Kidney (tissue), 13 donors: ENCODE measurements at regions not wholly inside any gene's neighbourhood (a gene's known extent, or its start where the extent isn't known, plus 50 kb on each side); places are given as distances from the start of the nearest gene placed in this dataset.
A peak's percentile ranks its signal among the peaks of the same experiment; 100 is the strongest.
"Not testable (repeated sequence)": the region's sequence is repeated elsewhere in the genome, so short reads cannot be mapped to it uniquely, and the experiment has no call there.

Experiments used
- DNase-seq, 5 donors: peaks; one replicate each; pipeline ENCODE4 v3.0.0-alpha.2; 2013 to 2020
- FAIRE-seq: peaks from 2 replicates; lab custom pipeline; 2012; peaks lifted over from hg19 to GRCh38; lab: Jason Lieb, UNC
- H3K27ac ChIP-seq, 2 donors: one replicate each; pipeline ENCODE4 v1.7.0; 2013; ENCODE audit warnings: low read depth in 2 of 2, low read length in 2 of 2, inconsistent platforms in 1 of 2
- H3K27me3 ChIP-seq: one replicate; pipeline ENCODE4 v1.7.1; 2013; ENCODE audit warnings: low read length, inconsistent platforms; ENCODE audit not compliant: control insufficient read depth, insufficient read depth
- H3K36me3 ChIP-seq, 3 donors: one replicate each; pipeline versions ENCODE4 v1.7.0 to v1.7.1; 2013; ENCODE audit warnings: low read length in 3 of 3, control low read depth in 1 of 3, inconsistent platforms in 1 of 3; ENCODE audit not compliant: insufficient read depth in 3 of 3, control insufficient read depth in 2 of 3
- H3K4me1 ChIP-seq, 3 donors: one replicate each; pipeline versions ENCODE4 v1.7.0 to v1.7.1; 2013; ENCODE audit warnings: low read length in 3 of 3, inconsistent platforms in 1 of 3, low read depth in 1 of 3; ENCODE audit not compliant: control insufficient read depth in 2 of 3, insufficient read depth in 2 of 3
- H3K4me3 ChIP-seq, 3 donors: one replicate each; pipeline versions ENCODE4 v1.7.0 to v1.8.1; 2013; ENCODE audit warnings: low read length in 3 of 3, control low read depth in 1 of 3, inconsistent platforms in 1 of 3
- H3K9ac ChIP-seq, 3 donors: one replicate each; pipeline versions ENCODE4 v1.7.0 to v1.7.1; 2013; ENCODE audit warnings: low read length in 3 of 3, control low read depth in 1 of 3, inconsistent platforms in 1 of 3
- H3K9me3 ChIP-seq, 3 donors: one replicate each; pipeline versions ENCODE4 v1.7.0 to v1.7.1; 2013; ENCODE audit warnings: low read length in 3 of 3, control low read depth in 1 of 3, inconsistent platforms in 1 of 3; ENCODE audit not compliant: control insufficient read depth in 2 of 3, insufficient read depth in 1 of 3
- CTCF ChIP-seq: IDR thresholded peaks from 3 replicates; pipeline ENCODE4 v1.5.1; 2012; ENCODE audit warnings: mild to moderate bottlenecking, moderate library complexity, borderline replicate concordance; ENCODE audit not compliant: insufficient read depth; ENCODE audit errors: extremely low read depth
- intact Hi-C: fragments of 100-400 bp; cut with DNase I; formaldehyde crosslinking; loops from one replicate; pipeline ENCODE4 v1.11.1; 2022
- donor health status: control.
- donor health status: control.
- donor health status: control.
- donor health status: control.
- donor health status: control.
- donor health status: DM: yes; HTN: yes; CAD: no.
- donor health status: Normal renal cell carcinoma (clear cell type).

DNA sequence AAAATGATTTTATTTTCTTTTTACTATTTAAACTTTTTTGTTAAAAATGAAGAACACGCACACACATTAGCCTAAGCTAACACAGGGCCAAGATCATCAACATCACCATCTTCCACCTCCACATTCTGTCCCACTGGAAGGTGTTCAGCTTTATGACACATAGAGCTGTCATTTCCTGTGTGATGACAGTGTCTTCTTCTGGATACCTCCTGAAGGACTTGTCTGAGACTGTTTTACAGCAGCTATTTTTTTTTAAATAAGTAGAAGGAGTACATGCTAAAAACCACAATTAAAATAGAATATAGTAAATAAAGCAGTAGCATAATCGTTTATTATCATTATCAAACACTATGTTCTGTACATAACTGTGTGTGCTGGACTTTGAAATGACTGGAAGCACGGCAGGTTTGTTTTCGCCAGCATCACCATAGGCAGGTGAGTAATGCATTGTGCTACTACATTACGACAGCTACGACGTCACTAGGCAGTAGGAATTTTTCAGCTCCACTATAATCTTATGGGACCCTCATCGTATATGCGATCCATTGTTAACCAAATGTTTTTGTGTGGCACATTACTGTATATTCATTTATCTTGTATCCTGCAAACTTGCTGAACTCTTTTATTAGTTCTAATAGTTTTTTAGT, 72.8 kb downstream of the KLF15 start:
- H3K27ac ChIP-seq: no peak overlapping the region
- H3K9me3 ChIP-seq: peaks cover 0 to 4% (median 0%) of the 10 kb centered on the region in 3 donors
- H3K27me3 ChIP-seq: no peaks in the 10 kb centered on the region
- no peaks in the 10 kb centered on the region for H3K36me3 ChIP-seq
- intact Hi-C loops: no loop called here
- FAIRE-seq (no peak), DNase-seq (peak in 1 of 5 donors; percentile 5)
- no peak for TF ChIP-seq CTCF
- H3K4me1 ChIP-seq: peaks cover 0 to 14% (median 13%) of the 10 kb centered on the region in 3 donors
- no peak overlapping the region for H3K9ac ChIP-seq
- no peak overlapping the region for H3K4me3 ChIP-seq

- H3K36me3 ChIP-seq, H3K27ac ChIP-seq, H3K27me3 ChIP-seq, H3K4me3 ChIP-seq, H3K9me3 ChIP-seq, H3K9ac ChIP-seq, intact Hi-C loops: not testable (repeated sequence)
- peaks cover 0 to 14% (median 10%) of the 10 kb centered on the region in 3 donors for H3K4me1 ChIP-seq
- peak in 1 of 5 donors; percentile 4 for DNase-seq
- peak; percentile 100 for FAIRE-seq
These were observed 73.6 kb downstream of the KLF15 start for GRCh38 chr3:126283651-126284050.

DNA sequence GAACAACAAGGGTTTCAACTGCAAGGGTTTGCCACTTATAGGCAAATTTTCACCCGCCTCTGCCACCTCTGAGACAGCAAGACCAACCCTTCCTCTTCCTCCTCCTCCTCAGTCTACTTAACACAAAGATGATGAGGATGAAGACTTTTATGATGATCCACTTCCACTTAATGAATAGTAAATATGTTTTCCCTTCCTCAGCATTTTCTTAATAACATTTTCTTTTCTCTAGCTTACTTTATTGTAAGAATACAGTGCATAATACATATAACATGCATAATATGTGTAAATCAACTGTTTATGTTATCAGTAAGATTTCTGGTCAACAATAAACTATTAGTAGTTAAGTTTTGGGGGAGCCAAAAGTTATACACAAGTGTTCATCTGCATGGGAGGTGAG, 77.4 kb downstream of the KLF15 start:
- peaks cover 0 to 4% (median 0%) of the 10 kb centered on the region in 3 donors for H3K9me3 ChIP-seq
- FAIRE-seq (no peak), DNase-seq (no peak)
- no peaks in the 10 kb centered on the region for H3K4me1 ChIP-seq
- no peaks in the 10 kb centered on the region for H3K36me3 ChIP-seq
- H3K27ac ChIP-seq: no peak overlapping the region
- no peak overlapping the region for H3K9ac ChIP-seq
- no peak for TF ChIP-seq CTCF
- intact Hi-C loops: no loop called here
- H3K4me3 ChIP-seq: no peak overlapping the region
- no peaks in the 10 kb centered on the region for H3K27me3 ChIP-seq

DNA sequence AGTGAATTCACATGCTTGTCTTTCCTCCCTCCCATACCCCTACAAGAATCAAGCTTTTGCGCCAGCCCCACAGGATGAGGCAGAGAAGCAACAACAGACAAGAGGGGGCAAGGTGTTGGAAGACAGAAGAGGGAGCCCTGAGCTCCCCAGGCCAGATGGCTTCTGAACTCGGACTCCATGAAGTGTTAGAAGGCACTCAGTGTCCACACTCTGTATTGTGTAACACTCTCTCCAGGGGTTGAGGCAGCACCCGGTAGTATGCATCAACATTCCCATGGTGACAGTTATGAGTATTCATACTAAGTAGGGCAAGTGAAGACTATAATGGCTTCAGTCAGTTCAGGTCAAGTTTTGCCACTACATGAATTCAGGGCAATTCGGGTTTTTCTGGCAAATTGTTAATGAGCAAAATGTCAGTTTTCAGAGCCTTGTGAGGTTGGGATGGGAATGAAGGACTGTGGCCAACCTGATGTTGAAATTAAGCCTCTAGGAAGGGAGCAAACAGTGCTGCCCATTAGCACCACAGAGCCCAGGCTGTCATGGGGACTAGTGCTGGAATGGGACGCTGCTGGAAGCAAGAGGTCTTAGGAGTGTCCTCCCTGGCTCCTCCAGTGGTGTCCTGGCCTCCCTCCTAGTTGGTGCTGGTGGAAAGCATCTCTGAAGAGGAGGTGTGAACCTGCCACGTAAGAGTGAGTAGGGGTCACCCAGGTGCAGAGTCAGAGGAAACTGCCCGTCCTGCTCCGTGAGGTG, 79.4 kb downstream of the KLF15 start:
- Histone ChIP-seq H3K9ac (no peak overlapping the region), H3K27me3 (no peaks in the 10 kb centered on the region), H3K9me3 (peaks cover 0 to 4% (median 0%) of the 10 kb centered on the region in 3 donors), H3K4me3 (no peak overlapping the region), H3K36me3 (no peaks in the 10 kb centered on the region), H3K4me1 (no peaks in the 10 kb centered on the region), H3K27ac (no peak overlapping the region)
- no peak for FAIRE-seq
- DNase-seq: no peak
- intact Hi-C loops: no loop called here
- no peak for TF ChIP-seq CTCF
